ENCODE measurements at regions not wholly inside any gene's neighbourhood (a gene's known extent, or its start where the extent isn't known, plus 50 kb on each side); places are given as distances from the start of the nearest gene placed in this dataset.
"Not testable (repeated sequence)": the region's sequence is repeated elsewhere in the genome, so short reads cannot be mapped to it uniquely, and the experiment has no call there.

GRCh38 chr4:164239433-164239832 lies 514.5 kb upstream of the SMIM31 start:
- DNase-seq = no peak

DNA sequence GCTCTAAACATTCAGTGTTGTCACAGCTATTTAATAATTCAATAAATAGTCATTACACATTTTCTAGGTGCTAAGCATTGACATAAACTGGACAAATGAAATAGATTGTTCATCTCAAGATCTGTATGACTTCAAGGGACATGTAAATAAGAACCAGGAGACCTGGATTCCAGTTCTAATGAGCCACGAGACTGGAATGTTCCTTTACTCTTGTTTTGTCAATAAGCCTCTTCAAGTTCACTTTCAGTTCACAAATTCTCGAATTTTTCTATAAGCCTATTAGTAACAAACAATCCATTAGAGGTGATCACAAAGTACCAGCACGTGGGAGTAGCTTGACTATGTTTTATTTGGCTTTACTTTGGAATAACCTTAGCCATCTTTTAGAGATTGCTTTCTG lies 514.0 kb upstream of the SMIM31 start:
- no peak for DNase-seq

GRCh38 chr4:164251257-164251656 lies 502.7 kb upstream of the SMIM31 start:
- DNase-seq = peak; percentile 96

DNA sequence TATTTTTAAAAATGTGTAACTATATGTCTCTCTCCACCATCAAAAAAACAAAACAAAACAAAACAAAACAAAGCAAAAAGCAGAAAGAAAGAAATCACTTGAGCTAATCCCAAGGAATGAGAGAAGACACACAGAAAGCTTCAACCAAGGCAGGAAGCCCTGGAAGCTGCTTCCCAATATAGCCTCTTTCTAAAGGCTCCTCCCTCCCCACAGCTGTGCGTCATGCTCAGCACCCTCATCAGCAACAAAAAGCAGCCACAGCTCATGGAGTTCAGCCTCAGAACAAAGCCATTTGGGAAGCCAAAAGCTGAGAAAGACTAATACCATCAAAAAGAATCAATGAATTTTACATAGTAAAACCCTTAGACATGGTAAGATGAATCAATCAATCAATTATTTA lies 501.6 kb upstream of the SMIM31 start:
- DNase-seq = peak; percentile 7 to 51

DNA sequence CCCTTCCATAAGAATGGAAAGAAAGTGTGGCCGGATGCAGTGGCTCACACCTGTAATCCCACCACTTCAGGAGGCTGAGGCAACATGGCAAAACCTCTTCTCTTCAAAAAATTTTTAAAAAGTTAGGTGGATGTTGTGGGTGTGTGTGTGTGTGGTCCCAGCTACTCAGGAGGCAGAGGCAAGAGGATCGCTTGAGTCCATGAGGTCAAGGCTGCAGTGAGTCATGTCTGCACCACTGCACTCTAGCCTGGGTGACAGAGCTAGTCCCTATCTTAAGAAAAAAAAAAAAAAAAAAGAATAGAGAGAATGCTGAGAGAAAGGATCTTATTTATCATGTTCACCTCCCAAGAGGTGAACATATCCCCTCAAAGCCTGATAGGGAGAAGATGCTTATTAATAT lies 492.1 kb upstream of the SMIM31 start:
- no peak for DNase-seq

DNA sequence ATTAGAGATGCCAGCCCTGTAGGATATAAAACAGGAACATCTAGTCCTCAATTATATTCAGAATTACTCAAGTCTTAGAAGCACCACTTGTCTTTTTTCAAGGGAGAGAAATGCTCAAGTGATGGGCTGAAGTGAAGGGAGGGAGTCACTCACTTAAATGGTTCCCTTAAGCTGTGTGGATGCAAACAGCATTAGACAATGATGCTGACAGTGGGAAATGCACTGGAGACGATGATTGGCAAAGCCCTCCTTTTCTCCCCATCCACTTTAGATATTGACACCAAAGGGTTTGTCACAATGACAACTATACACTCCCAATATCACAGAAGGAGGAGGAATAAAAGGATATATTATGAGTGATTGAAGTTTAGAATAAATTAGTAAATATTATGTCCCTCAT lies 491.4 kb upstream of the SMIM31 start:
- DNase-seq = not testable (repeated sequence)

- DNase-seq = not testable (repeated sequence)
These were observed 476.5 kb upstream of the SMIM31 start for GRCh38 chr4:164277414-164277813.

GRCh38 chr4:164287173-164287572 lies 466.8 kb upstream of the SMIM31 start:
- DNase-seq = no peak

DNA sequence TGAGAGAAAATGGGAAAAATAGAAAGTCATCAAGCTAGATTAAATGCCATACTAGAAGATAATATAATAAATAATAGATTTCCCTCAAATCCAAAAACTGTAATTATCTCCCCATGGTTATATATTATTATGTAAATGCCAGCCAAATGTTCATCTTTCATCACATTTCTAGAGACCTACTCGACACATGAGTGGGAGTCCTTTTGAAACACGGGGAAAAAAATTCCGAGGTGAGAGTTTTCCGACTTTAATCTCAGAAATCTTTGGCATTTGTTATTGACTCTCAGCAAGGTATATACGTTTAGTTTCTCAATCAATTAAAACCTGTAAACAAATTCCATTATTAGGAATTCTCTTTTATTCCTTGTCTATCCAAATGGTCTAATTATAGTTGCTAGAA lies 465.4 kb upstream of the SMIM31 start:
- no peak for DNase-seq

GRCh38 chr4:164293203-164293602 lies 460.7 kb upstream of the SMIM31 start:
- DNase-seq = no peak

DNA sequence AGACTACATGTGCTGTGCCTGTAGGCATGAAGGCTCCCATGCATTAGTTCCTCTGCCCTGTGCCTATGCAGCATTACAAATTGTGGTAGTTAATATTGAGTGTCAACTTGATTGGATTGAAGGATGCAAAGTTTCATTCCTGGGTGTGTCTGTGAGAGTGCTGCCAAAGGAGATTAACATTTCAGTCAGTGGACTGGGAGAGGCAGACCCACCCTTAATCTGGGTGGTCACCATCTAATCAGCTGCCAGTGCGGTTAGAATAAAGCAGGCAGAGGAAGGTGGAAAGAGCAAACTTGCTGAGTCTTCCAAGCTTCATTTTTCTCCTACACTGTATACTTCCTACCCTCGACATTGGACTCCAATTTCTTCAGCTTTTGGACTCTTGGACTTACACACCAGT lies 460.2 kb upstream of the SMIM31 start:
- DNase-seq = no peak

DNA sequence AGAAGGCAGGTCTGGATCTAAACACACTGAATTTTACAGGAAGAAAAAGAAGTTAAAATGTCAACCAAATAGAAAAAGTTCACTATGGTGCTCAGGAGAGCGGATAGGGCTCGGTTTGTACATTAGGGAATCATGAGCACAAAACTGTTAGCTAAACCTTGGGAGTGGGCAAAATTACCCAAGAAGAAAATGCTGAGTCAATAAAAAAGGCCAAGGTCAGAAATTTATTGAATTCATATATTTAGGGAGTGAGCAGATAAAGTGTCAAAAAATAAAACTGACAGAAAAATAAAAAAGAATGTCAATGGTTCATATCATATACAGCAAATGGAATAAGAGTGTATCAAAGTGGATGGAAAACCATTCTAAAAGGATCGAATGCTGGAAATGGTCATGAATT lies 452.5 kb upstream of the SMIM31 start:
- no peak for DNase-seq

DNA sequence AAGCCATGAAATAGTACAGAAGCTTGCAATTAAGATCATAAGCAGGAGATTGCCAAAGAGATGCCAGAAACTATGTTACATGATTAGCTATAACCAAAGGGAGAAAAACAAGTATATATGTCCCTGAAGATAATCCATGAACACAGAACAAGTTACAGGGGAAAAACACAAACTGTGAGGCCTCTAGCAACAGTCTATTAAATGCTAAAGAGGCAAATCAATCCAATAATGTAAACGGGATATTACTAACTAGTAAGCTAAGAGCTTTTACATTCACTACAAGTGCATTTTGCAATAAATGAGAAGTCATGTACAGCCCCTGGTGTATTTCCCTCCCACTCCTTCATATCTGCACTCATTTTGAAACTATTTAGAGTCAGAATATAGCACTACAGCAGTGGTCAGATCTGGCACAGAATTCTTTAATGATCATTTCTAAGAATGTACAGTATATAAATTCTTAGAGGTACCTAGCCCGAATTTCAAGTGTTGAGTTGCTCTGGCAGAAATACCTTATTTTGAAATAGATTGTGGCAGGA lies 449.8 kb upstream of the SMIM31 start:
- no peak for DNase-seq

DNA sequence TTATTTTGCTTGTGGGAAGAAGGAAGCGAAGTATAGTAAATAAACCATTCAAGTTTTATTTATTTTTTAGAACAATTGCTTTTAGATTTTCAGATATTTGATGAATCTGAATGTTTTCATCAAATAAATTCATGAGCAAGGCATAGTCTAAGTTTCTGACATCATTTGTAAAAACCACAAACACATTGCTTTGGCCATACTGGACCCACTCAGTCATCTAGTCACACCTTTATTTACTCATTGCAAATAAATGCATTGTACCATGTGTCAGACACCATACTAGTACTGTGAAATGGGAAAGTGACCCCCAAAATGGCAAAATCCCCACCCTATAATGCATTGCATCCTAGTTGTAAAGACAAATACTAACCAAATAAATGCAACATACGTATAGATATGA lies 449.1 kb upstream of the SMIM31 start:
- DNase-seq = no peak

DNA sequence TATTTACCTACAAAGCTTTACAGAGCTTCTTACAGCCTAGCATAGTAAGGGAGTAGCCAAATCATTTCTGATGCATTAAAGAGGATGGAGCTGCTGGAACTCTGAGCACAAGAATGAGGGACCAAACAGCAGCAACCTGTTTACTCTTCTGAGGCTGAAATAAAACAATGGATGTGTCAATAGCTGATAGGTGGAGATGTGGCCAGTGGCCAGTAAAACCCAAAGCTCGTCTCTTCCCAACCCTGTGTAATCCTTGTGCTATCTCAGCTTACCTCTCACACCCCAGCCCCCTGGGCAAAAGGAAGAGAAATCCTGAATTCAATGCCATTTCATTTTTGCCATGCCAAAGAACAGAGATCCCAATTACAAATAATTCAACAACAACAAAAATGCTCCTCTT lies 446.7 kb upstream of the SMIM31 start:
- DNase-seq = no peak

GRCh38 chr4:164312671-164313070 lies 441.3 kb upstream of the SMIM31 start:
- no peak for DNase-seq

DNA sequence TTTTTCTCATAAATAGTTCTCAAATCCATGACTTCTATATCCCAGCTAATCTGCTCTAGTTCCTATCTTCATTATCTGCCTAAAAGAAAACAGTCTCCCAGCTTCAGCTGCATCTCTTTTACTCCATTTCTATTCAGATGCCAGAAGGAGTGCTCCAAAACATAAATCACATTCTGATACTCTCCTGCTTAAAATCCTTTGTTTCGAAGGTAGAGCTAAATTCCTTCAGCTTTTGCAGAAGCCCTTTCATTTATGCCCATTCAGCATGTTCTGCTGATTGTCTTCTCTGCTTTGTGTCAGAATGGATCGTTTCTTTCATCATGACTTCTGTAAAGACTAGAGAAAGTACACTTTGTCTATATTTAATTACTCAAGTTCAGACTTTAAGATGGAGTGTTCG lies 440.1 kb upstream of the SMIM31 start:
- DNase-seq = no peak

- DNase-seq = no peak
These were observed 435.6 kb upstream of the SMIM31 start for GRCh38 chr4:164318350-164318749.

GRCh38 chr4:164319688-164320087 lies 434.2 kb upstream of the SMIM31 start:
- DNase-seq = no peak

- DNase-seq = no peak
These were observed 433.1 kb upstream of the SMIM31 start for GRCh38 chr4:164320847-164321246.

GRCh38 chr4:164326056-164326455 lies 427.9 kb upstream of the SMIM31 start:
- DNase-seq = no peak

DNA sequence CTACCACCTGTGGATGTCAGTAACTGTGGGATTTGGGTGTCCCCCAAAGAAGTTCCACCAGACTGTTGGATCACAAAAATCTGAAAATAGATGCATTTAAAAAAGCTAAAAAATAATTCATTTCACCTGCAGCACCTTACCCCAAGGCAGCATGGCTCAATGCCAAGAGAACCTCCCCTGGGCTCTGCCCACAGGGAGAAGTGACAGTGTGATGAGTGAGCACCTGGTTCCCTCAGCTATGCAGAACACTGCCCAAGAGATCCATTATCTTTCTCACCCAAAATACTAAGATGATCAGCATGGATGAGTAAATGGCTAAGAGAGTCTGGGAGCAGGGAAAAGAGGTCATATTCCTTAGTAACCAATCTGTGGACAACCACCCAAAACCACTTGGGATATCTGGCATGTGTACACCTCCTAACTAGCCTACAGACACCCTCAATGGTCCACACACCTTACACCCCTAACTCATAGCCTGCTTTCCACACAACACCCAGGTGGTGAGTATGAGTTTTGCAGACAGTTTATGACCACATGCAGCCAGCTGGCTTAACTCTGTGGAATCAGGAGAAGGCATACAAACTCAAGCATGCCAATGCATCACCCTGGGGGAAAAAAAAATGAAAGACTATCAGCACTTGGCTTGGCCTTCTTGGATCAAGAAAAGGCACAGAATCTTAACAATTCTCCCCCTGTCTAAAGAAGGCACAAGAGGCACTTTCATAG lies 416.5 kb upstream of the SMIM31 start:
- DNase-seq = no peak

GRCh38 chr4:164343472-164343976 lies 410.4 kb upstream of the SMIM31 start:
- no peak for DNase-seq

DNA sequence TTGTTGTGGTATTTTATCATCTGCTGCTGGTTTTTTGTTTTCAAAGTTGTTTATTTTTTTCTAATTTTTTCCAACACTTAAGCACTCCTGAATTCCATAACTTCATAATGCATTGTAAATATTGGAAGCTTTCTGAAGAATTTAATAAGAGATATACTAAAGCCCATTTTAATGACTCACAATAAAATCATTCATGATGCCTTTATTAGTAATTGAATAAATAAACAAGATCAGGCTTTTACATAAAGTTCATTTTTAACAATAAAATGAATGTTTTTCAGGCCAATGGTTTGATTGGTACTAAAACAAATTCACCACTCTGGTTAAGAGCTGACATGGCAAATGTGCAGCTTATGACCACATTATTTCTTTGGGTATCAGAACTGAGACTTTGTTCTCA lies 408.2 kb upstream of the SMIM31 start:
- DNase-seq = no peak

GRCh38 chr4:164350061-164350460 lies 403.9 kb upstream of the SMIM31 start:
- DNase-seq = no peak

Data from NCI-H526 (cell line).